HL-60/S4 (cell line): ENCODE measurements at regions not wholly inside any gene's neighbourhood (a gene's known extent, or its start where the extent isn't known, plus 50 kb on each side); places are given as distances from the start of the nearest gene placed in this dataset.

ENCODE experiments used
- in situ Hi-C: fragments of 300-500 bp; cut with MboI; formaldehyde crosslinking; loops from 2 replicates; pipeline ENCODE4 v1.14.3; 2022; ENCODE audit warnings: low sequenced_read_pairs

DNA sequence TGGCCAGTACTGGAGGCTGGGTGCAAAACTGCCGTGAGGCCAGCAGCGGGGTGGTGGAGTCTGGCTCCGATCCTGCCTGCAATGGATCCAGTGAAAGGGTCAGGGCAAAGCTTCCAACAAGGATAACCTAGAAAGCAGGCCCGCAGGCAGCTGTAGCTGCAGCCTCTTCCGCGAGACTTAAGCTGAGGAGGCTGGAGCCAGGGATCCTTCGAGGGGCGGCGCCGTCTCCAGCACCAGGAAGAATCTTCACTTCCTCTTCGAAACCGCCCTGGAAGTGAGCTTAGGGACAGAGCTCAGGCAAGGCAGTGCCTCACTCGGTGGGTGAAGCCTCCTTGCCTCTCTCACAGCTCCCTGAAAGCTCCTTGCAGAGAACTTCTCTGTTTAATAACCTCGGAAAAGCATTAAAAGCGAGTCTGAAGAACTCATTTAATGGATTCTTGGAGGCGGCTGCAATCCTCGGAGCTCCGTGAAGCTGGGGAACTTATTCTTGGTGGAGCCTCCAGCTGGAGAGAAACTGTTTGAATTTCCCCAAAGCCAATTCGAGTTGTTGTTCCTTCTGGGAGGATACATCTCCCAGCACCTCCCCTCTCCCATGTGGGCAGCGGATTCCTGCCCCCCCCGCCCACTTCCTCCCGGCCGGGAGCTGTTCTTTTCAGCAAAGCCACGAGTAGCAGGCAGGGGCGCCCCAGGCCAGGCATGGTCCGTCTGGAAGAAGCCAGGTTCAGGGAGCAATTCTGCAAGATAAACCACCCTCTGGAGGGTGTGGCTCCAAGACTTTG is 169.9 kb downstream of the CTTN start:
- in situ Hi-C loops = no loop called here

DNA sequence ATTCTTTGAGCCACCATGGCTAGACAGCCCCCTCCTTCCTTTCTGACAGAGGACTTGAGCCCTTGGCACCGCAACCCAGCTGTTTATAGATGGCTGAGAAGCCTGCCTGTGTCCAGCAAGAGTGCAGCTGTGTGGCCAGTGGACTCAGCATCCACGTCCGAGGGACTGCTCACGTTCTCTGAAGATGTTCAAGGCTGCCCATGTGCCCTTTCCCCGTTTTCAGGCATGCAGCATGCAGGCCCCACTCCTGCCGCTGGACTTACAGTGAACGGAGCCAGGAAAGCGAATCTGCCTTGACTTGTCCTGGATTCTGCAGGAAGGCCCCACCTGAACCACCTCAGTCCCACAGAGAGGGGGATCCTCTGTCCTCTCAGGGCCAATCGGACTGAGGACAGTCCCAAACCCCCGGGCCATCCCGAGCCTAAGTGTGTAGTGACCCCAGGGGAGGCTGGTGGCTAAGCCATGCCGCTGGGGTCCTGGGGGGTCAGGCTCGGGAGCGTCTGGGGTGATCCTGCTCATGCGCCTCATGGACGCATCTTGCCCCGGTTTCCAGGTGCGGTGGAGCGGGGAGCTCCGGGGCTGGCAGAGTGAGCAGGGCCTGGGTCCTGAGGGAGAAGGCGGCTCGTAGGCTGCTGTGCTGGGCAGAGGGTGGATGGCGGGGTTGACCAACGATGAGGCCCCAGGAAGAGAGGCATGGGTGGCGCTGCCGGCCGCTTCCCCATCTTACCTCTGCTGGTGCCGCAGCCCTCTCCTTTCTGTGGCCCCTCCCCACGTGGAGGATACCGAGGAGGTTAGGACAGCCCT is 170.7 kb downstream of the CTTN start:
- in situ Hi-C loops = no loop called here

DNA sequence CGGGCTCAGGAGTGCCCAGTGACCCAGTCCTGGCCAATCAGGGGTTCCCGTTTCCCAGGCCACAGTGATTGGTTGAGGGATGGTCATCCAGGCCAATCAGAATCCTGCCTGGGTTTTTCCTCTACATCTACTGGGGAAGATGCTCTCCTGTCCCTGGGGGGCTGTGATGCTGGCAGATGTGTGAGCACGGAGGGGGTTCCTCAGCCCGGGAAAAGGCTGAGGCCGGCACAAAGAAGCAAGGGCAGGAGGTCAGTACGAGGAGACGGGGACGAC is 171.2 kb downstream of the CTTN start:
- in situ Hi-C loops = no loop called here

DNA sequence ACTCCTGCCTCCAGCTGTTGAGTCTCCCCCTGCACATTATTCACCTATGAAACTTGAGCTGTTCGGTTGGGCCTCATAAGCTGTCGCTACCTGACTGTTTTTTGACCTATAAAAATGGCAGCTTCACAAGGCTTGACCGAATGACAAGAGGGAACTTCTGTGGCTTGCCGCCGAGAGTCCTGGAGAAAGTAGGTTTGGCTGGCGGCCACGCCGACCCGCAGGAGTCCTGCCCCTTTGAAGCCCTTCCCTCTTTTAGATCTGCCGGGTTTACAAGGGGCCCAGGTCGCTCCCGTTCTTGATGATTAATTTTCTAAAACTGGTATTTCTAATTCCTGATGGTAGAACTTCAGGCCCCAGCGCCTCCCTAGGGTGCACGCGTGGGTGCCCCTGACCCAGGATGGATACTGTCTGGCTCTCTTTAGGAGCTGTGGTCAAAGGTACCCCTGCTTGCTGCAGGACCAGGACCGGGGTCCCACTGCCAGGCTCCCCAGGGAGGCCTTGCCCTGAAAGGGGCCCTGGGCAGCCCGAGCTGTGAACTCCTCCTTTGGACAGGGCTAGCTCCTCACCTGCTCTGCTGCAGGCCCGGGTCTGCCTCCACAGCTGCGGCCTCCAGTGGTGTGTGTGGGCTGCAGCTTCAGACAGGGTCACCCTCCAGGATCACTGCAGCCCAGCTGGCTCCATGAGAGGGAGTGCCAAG is 171.8 kb downstream of the CTTN start:
- in situ Hi-C loops = no loop called here

DNA sequence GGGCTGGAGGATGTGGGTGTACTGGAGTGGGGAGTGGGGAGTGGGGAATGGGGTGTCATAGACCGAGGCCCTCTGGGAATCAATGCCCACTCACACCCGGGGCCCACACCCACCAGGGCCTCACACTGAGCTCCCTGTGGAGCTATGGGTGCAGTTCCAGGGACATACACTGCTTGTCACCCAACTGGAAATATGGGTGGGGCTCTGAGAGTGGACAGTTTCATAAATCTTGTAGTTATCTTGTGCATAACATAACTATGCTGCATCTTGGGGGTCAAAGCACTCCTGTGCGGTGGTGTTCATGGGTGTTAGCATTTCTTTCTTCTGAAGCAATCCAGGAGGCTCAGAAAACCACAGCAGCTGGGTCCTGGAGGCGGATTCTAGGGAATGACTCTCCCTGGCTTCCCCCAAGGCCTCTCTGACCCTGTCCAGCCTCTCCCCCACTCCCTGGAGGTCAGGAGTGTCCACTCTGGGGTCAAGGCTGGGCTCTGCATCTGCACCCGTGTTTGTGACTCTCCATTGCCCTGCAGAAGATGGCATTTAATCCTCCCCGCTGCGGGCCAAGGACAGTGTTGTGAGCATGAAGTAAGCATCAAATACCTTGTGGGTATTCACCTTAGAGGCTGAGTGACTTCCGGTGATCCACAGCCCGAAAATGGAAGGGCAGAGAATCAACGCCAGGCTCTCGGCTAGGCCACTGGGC is 172.5 kb downstream of the CTTN start:
- in situ Hi-C loops = no loop called here

DNA sequence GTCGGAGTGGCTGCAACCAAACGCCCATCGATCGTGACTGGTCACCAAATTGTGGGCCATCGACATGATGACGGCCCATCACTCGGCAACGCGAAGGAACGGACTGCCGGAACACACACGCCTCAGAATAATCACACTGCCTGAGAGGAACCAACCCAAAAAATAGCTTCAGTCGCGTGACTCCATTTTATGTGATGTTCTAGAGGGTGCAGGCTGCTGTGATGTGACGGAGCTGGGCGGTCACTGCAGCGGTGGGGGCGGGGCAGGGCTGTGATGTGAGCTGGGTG is 174.6 kb downstream of the CTTN start:
- in situ Hi-C loops = no loop called here

DNA sequence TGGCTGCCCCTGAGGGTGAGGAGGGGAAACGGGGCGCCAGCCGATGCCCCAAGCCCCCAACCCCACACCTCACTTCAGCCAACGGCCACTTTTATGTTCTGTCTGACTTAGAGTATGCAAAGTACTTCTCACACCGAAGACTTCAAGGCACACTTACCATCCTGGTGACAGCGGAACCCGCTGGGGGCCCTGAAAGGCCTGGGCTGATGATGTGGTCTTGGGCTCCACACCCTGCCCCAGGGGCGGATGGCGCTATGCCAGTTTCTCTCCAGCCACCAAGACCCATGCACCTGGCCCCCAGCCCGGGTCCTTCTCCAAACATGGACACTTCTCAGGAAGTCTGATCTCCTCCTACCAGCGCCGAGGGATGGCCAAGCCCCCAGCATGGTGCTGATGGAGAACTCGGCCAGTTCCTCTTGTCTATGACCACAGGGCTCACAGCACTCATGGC is 175.4 kb downstream of the CTTN start:
- in situ Hi-C loops = no loop called here

DNA sequence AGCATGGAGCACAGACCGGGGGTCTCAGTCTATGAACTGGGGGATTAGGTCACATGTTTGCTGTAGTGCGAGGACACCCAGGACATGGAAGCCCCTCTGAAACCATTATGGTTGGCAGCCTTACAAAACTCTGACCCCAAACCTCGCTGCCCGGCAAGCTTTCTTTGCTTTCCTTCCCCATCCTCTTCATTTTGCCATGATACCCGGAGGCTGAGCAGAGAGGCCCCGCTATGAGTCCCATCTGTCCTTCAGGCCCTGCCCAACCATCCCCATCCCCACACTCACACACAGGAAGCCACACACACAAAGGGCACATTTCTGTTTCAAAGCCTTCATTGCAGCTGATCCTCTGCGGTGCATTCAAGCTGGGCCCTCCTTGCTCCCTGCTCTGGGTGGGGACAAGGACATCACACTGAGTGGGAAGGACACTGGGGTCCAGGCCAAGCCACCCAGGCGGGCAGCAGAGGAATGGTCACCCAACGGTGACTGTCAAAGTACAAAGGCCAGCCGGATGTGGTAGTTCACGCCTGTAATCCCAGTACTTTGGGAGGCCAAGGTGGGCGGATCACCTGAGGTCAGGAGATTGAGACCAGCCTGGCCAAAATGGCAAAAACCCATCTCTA is 176.5 kb downstream of the CTTN start:
- in situ Hi-C loops = no loop called here

DNA sequence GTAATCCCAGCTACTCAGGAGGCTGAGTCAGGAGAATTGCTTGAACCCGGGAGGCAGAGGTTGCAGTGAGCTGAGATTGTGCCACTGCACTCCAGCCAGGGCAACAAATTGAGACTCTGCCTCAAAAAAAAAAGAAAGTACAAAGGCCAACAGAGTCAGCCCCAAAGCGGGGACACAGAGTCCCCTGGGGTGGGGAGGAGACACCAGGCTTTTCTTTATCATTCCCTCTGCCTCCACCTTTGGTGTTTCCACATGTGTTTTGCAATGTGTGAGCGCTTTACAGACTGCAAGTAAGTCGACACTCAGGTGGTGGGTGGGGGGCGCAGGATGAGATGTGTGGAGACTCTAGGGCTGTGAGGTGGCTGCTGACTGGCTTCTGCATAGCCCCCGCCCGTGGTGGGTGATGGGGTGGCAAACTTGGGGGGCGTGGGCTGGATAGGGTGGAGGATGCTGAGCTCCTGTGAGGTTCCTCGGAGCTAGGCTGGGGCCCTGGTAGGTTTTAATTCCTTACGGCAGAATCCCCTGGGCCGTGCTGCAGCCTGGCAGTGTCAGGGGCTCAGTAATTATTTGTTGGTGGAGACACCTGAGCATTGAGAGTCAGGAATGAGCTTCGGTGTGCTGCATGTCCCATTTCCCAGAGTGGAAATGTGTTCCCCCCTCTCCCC is 177.2 kb downstream of the CTTN start:
- in situ Hi-C loops = no loop called here

DNA sequence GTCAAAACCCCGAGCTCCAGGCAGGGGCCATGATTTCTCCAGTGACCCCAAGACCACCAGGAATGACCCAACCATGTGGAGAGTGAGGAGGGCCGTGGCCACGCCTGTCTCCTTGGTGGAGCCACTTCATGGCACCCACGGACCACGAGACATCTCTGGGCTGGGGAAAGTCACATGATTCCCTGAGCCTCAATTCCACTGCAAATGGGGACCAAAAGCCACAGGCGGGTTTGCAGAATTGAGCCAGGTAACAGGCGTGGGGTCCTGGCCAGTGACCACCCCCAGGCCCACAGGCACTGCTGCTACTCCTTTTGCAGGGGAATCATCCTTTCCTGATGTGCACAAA is 178.9 kb downstream of the CTTN start:
- in situ Hi-C loops = no loop called here

DNA sequence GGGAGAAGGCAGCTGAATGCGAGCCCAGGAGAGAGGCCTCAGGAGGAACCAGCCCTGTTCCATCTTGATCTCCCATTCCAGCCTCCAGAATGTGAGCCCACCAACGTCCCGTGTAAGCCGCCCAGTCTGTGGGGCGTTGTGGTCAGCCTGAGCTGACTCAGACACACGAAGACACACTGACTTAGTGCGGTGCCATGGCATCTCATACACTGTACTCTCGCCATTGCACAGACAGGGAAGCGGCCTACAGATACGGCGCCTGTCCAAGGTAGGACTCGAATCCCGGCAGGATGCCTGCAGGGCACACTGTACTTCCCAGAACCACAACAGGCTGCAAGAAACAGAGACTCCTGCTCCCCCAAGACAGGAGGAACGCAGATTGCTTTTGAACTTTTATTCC is 179.6 kb downstream of the CTTN start:
- in situ Hi-C loops = no loop called here

DNA sequence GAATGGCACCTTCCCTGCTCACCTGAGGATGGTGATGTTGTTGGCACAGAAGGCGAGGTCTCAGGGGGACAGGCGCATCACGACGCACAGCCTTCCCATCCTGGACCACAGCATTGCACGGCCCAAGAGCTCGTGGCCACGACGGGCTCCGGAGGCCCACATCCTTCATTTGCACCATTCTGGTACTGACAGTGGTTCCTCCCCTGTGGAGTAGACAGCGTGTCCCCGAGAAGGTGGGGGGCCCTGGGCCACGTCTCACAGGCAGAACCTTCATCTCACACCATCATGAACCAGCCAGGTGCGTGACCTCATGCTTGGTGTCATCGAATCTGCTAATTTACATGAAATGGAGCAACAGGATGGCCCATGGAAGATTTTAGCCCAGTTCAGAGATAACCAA is 180.0 kb downstream of the CTTN start:
- in situ Hi-C loops = no loop called here

DNA sequence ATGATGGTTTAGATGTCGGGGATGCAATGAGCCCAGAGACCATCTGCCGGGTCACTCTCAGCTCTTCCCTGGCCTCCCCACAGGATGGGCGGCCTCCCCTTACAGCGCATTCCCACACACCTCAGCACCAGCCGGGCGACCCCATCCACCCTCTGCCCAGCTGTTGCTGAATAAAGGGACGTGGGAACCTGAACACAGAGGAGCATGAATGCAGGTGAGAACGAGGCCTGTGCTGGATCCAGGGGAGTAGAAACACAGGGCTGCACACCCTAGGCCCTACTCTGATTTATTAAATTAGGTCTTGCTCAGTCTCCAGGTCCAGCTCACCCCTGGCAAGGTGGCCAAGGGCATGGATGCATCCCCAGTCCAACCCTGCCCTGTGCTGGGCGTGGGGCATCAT is 180.5 kb downstream of the CTTN start:
- in situ Hi-C loops = no loop called here

DNA sequence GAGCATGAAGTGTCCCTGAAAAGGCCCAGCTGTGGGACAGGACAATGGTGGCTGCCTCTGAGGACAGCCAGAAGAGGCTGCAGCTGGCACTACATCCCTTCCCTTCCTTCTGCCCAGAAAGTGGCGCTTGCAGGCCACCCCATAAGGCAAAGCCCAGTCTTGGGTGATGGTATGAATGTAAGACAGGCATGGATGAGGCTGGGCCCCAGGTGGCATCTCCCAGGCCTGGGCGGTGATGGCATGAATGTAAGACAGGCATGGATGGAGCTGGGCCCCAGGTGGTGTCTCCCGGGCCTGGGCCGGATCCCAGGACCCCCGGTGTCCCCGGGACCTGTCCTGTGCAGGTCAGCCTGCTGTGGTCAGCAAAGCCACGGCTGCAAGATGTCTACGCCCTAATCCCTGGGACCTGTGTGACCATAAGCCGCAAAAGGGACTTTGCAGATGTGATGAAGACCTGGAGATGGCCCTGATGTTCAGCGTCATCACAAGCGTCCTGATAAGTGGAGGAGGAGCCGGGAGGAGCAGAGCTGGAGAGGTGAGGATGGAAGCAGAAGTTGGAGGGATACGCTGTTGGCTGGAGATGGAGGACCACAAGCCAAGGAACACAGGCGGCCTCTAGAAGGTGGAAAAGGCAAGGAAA is 181.1 kb downstream of the CTTN start:
- in situ Hi-C loops = no loop called here

DNA sequence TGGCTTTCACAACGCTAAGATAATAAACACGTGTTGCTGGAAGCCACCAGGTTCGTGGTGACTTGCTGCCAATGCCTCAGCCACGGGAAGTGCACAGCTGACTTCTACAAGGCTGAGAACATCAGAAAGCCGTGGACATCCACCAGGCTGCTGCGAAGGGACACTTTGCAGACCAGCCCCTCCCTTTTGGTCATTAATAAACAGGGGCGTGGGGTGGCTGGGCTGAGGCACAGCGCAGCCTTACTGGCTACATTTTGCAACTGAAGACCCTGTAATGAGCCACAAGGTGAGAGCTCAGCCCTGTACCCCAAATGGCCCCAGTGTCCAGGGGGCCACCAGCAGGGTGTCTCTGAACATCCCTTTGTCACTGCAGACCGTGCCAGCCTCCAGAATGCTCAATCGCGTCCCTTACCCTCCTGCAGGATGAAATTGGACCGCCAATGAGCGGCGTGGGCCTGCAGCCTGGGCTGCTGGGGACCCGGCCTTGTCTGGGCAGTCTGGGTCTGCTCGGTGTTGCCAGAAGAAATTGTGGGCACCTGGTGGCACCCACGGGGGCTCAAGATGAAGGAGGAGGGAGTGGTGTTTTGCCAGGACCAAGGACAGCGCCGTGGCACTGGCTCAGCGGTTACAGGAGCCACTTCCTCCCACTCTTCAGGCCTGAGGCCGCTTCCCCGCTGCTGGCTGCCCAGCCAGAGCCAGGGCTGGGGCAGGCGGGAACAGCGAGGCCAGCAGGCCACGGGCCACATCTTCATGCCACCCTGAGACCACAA is 181.9 kb downstream of the CTTN start:
- in situ Hi-C loops = no loop called here

DNA sequence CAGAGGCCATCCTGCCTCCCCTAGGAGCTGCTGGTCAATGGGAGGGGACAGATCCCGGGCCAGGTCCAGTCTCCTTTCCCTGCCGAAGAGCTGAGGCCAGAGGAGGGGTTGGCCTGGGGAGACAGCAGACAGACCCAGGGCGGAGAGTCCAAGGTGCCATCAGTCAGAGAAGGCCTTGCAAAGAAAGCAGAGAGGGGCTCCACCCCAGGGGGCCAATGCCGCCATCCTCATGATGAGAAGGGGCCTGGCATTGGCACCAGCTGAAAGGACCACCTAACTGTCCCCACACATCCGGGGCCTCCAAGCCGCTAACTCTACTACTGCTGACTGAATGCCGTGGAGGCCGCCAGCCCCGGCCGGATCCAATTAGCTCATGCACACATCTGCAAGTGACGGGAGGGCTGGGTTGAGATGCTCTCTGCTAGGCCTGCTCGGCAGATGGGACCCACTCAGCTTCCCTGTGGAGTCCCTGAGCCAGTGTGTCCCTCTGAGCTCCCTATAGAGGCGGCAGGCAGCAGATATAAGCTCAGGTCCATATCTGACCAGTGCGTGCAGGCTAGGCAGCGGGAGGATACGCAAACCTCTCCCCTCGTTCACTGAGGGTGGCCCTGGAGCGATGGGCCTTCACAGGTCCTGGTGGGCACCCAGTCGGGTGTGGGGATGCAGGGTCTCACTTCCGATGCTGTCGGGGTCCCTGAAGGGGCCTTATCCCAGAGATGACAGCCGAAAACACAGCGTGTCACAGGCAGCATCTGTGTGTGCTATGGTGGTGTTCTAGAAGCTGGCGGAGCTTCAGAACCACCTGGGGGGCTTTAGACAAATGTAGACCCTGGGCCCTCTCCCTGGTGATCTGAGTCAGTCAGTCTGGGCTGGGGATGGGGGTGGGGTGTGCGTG is 183.9 kb downstream of the CTTN start:
- in situ Hi-C loops = no loop called here

DNA sequence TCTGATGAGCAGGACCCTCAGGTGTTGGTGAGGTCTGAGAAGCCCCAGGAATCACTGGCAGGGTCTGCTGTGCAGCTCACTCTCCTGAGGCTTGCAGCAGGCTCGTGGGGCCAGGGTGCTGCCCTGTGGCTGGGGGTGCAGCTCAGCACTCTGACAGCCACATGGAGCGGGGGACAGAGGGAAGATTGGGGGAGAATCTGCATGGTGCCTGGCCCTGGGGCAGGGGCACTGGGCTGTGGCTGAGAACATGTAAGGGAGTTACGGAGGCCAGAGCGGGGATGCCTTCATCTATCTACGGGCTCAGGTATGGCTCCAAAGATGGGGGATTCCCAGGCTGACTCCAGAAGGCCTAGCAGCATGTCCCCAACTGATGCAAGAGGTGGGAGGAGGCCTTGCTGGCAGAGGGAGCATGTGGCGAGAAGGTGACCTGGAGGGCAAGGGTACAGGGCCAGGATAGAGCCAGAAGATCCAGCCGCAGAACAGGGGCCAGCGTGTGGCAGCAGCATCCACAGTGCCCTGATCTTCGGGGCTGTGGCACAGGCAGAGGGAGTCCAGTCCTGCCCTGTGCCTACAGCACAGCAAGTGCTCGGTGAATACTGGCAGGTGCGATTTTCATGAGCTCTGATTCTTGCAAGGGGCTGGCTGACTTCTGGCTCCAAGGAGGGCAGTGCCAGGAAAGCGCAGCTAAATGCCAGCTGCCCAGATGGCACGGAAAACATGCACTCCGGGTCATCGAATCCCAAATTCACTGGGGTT is 184.7 kb downstream of the CTTN start:
- in situ Hi-C loops = no loop called here

DNA sequence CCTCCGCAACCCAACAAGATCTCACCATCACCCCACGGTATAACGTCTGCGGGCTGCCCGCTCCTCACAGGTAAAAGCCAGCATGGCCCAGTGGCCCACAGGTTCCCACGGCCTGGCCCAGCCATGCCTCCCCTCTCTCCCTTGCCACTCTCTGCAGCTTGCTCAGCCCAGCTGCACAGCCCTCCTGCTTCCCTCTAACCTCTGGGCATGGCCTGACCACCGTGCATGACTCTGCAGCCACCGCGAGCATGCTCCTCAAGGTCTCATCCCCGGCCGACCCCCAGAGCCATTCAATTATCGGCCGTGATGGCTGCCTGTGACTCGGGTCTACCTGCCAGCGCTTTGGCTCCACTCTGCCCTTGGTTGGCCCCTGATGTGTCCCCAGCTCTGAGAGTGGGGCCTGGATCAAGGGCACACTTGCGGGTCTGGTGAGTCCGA is 185.5 kb downstream of the CTTN start:
- in situ Hi-C loops = no loop called here
